ENCODE measurements at regions not wholly inside any gene's neighbourhood (a gene's known extent, or its start where the extent isn't known, plus 50 kb on each side); places are given as distances from the start of the nearest gene placed in this dataset.

DNA sequence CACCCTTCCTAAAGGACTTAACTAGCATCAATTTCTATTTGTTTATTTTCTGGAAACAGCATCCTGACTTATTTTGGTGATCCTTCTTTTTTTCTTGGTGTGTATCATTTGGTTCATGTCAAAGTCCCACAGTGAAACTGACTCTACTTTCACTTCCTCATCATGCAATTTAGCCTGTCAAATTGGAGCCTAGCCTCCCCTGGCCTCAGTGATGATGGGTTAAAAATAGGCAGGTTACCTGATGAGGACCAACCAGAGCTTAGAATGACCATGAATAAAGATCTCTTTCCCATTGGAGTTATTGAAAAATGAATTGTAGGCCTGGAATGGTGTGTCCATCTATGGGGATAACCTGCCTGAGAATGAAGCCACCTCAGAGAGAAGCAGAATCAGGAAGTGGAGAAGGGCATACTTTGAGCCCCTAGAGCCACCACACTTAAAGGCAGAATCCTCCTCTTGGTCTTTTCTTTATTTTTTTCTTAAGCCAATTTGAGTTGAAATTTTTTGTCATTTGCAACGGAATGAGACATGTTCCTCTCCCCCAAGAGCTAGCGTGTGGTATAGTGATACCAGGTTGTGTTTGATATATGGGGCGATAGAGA, 105.6 kb downstream of the BTBD3 start:
- DNase-seq = no peak

DNA sequence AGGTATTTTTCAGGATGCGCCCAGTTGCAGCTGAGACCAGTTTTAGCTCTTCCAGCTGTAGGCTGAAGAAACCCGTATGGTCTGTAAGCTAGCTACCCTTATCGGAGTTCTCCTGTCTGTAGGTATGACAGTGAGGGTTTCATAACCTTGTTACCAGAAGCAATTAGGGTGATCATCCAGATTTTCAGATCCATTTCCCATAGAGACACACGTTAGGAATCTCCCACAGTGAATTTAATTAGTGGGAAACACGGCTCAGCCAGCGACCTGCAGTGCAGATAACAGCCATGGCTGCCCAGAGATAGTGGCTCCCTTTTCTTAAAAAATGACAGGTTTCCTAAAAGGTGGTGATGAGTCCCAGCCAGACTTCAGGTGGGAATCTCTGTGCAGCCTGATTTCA, 111.1 kb downstream of the BTBD3 start:
- no peak for DNase-seq

DNA sequence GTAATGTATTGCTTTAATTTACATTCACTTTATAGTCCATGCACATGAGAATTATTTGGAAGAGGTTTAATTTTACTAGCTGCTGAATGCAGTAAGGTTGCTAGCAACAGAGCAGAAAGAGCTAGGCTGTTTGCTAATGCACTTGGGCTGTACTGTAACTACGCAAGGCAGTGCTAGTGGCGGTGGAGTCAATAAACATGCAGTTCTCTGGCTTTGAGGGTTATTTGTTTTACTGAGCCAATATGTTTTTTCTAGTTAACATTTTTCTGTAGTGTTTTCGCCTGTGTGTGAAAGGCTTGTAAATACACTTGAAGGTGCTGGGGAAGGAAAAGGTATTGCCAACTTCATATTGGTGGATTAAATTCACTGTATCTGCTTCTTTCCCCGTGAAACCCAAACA, 112.8 kb downstream of the BTBD3 start:
- no peak for DNase-seq

DNA sequence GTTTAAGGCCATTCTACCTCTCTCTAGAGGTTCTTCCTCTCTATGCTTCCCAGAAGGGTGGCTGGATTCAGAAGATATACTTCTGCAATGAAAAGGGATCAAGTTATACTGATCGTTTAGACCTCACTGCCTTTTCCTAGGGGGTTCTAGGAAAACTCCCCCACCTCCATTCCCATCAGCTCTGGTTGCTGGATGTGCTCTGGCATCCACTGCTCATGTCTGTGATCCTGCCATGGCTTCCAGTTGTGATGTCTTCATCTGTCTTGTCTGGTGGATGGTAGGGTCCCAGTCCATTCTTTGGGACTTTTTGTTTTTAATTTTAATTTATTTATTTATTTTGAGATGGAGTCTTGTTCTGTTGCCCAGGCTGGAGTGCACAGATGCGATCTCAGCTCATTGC, 118.4 kb downstream of the BTBD3 start:
- DNase-seq = no peak

DNA sequence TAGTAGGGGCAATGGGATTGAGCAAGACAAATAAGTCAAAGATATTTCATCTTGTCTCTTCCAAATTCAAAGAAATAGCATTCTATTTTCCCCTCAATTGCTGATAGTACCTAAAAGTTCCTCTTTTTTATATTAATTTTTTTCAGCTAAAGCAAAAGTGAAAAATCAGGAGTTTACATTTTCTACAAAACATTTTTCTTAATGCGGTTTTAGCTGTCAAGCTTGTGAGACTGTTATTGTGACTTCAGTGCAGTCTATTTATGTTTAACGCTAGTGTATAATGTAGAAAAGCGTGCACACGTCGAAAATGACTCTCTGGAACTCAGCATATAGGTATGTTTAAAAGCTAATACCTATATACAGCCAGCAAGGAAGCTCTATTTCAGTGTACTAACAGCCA, 119.8 kb downstream of the BTBD3 start:
- no peak for DNase-seq

DNA sequence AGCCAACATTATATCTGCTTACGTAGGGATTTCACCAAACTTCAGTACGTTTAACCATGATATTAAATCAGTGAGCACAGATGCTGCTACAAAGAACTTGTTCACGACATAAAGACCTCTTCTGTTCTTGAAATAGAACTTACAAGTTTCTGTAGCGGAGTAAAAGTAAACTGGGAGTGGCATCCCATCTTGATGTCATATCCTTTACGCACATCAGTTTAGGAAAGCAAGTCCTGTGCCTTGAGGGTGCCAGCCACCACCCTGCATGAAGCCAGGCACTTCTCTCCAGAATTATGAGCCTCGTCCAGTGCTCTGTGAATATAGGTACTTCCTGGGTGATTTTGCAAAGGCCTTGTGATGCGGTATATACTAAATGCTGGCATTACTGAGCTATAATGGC, 122.6 kb downstream of the BTBD3 start:
- no peak for DNase-seq

DNA sequence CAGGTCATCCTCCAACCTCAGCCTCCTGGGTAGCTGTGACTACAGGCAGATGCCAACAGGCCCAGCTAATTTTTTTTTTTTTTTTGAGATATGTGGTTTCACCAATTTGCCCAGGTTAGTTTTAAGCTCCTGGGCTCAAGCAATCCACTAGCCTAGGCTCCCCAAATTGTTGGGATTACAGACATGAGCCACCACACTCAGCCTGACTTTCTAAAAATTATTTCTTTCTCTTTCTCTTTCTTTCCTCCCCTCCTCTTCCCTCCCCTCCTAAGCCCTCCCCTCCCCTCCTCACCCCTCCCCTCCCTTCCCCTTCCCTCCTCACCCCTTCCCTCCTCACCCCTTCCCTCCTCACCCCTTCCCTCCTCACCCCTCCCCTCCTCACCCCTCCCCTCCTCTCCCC, 127.3 kb downstream of the BTBD3 start:
- DNase-seq = no peak

DNA sequence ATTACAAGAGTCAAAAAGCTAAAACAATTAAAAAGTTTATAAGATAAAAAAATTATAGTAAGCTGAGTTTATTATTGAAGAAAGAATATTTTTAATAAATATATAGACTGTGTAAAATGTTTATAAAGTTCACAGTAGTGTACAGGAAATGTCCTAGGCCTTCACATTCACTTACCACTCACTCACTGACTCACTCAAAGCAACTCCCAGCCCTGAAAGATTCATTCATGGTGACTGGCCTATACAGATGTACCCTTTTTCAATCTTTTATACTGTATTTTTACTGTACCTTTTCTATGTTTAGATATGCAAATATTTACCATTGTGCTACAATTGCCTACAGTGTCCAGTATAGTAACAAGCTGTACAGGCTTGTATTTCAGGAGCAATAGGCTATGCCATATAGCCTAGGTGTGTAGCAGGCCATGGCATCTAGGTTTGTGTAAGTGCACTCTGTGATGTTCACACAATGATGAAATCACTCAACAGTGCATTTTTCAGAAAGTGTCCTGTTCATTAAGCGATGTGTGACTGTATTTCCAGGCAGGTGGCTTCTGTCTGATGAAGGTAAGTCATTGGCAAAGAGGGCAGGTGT, 130.2 kb downstream of the BTBD3 start:
- DNase-seq = peak; percentile 58

DNA sequence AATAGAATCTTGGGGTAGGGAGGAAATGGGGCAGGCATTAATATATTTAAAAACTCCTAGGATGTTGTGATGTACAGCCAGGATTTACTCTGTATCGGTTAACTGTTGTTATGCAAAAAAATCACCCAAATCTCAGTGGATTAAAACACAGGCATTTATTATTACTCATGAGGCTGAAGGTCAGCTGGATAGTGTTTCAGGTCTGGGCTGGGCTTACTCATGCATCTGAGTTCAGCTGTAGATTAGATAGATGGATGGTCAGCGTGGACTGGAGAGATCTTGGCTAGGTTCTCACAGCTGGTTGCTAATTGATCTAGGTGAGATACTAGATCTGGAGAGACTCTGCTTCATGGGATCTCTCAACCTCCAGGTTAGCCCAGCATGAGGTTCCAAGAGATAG, 131.4 kb downstream of the BTBD3 start:
- peak; percentile 56 for DNase-seq

DNA sequence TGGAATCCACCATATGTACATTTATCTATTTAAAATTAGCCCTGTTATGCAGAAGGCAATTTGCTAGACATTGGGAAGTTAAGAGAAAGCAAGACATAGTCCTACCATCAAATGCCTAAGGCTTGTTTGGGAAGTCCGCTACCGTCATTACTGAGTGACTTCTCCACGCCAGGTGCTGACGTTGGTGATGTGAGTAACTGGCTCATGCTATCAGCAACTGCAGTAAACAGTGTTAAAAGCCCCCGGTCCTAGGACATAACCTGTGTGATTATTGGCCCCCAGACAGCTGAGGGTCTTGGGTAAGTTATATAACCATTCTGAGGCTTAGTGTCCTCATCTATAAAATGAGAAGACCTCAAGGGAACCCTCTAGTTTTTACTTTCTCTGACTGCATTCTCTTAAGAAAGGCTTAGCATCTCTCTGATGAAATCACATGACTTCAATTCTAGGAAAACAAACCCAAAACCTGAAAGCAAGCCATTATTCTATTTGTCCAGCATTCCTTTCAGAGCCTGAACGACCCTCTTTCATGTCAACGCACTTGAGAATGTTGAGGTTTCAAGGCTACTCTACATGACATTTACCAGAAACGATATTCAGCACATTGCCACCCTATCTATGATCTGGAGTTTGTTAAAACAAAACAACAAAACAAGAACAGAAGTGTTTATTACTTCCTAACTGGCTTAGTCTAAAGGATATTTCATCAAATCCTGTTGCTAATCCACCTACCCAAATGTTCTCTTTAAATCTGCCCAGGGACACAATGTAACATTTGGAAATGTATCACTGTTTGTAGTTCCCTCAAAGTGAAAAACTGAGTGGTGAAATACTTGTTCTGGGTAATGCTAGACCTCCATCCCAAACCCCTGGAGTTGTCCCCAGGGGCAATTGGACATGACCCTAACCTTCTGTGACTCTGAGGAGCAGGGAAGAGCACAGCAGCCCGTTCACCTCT, 133.8 kb downstream of the BTBD3 start:
- no peak for DNase-seq

DNA sequence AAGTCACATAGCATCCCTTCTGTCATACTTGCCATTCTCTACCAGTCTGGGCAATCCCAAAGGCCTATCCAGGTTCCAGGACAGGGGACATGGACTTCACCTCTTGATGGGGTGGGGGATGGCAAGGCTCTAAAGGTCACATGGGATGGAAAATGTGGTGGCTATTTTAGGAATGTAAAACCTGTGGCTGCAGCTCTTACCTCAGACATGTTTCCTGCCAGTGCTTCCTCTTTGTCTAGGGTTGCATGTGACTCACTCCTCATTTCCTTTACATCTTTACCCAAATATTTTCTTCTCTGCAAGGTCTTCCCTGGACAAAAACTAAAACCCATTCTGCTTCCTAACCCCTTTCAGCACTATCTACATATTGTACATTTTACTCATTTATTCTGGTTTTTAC, 135.7 kb downstream of the BTBD3 start:
- peak; percentile 91 for DNase-seq

DNA sequence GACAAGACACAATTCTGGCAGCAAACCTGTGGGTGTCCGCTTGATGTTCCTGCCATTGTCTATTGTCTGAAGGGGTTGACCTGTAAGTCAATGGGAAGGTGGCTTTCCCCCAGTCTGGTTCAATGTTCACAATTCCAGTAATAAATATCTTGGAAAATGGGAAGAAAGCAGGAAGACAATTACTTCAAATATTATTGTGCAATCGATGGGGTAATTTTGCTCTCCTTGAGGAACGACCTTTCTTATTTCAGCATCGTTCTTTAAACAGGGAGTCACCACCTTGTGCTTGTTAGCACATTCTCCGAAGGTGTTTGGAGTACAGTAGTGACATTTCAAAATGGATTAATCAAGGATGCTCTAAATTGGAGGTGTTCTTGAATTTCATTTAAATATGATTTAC, 136.9 kb downstream of the BTBD3 start:
- no peak for DNase-seq

DNA sequence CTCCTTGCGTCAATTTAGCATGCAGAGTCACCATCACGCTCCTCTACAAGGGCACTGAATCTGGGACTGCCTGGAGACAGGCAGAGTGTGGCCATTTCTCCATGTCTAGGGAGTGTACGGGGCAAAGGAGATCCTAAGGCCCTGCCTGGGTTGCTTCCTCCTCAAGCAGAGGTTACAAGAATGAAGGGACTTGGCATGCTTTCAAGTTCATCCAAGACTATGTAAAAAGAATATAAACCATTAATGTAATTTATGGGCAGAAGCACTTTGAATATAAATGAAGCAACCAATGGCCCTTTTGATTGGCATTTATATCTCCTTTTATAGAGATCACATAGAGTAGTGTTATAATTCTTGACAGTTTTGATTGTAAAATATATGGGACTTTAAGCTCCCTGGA, 137.5 kb downstream of the BTBD3 start:
- DNase-seq = no peak

DNA sequence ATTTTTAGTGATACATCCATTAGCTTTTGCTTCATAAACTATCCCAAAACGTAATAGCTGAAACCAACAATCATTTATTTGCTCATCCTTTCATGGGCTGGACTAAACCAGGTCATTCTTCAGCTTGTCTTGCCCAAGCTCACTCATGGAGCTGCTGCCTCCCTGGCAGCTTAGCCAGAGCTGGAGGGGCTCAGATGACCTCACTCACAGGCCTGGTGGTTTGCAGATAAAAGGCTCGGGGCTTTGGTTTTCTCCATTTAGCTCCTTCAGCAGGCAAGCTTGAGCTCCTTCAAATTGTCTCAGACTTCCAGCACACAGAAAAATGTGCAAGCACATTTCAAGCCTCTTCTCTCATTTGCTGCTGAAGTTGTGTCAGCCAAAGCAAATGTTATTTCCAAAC, 139.1 kb downstream of the BTBD3 start:
- no peak for DNase-seq

DNA sequence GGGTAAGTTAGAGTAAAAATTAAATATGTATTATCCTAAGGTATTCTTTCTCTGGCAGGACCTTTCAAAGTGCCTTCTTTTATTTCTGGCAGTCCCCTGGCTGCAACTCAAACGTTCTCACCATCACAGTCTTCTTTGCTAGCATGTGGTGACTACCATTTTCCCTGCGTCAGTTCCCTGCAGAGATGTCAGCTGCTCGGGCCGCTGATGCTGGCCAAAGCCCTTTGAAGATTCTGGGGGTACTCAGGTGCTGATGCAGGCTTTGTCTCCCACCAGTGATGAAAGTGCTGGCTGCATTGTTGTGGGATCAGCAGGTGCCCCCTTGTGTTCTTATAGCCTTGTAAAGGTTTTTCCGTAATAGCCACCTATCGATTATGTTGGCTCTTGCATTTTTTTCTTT, 140.1 kb downstream of the BTBD3 start:
- no peak for DNase-seq

DNA sequence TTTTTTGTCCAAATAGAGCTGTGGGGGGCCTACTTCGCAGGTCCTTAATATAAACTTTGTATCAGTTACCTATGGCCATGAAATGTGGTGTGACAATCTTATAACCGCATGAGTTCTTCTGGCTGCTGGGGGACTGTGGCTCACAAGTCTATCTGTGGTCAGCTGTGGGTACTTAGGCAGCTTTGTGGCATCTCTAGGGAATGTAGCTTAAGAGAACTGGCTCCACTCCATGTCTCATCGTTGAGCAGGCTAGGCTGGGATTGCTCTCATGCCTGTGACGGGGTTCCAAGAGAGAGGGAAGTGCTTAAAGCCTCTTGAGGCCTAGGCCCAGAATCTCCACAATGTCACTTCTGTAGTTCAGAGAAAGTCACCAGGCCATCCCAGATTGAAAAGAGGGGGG, 140.5 kb downstream of the BTBD3 start:
- DNase-seq = peak; percentile 57

DNA sequence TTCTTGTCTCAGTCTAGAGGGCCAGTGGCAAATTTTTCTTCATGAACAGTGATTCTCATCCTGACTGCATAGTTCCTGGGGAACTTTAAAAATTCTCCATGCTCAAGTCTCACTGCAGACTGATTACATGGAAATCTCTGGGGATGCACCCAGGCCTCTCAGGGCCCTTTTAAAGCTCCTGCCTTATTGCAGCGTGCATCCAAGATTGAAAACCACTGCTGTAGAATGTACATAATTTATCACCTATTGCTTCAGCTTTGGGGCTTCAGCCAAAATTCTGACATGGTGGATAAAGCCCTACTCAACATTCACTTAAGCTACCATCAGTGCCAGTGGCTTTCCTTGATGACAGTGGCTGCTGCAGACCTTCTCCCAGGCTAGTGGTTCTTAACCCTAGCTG, 143.8 kb downstream of the BTBD3 start:
- peak; percentile 93 for DNase-seq

DNA sequence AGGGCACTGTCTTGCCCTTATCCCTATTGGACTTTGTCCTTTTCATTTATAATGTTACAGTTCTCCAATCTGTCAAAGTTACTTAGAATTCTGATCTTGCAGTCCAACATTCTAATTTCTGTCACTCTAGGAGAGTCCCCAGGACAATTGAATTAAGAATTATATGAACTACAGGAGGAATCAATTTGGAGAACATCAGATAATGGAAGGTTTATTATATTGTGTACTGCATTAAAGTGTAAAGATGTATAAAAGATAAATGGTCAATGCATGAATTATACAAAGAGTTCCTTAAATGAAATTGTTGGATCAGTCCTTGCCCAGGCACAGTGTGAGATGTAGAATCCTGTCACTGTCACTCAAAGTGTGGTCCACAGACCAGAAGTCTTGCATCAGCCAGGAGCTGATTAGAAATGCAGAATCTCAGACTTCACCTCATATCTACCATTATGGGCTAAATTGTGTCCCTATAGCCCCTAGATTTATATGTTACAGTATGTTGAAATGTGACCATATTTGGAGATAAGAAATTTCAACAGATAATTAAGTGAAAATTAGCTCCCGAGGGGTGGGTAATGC, 145.5 kb downstream of the BTBD3 start:
- DNase-seq = no peak

DNA sequence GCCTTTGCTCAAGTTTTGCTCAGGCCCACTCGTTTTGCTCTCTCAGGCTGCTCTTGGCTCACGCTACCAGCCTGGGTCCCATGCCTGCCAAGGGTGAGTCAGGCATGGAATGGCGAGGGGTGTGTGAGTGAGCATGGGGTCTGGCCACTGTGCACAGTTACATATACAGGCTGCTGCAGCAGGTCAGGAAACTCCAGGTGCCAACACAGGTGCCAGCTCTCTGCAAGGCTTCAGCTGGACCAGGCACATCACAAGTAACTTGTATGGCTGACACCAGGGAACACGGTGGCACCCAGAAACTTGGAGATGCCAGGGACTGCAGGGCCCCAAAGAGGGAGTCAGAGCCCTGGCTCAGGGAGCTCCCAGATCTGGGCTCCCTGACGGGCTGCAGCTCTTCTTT, 146.8 kb downstream of the BTBD3 start:
- DNase-seq = no peak

DNA sequence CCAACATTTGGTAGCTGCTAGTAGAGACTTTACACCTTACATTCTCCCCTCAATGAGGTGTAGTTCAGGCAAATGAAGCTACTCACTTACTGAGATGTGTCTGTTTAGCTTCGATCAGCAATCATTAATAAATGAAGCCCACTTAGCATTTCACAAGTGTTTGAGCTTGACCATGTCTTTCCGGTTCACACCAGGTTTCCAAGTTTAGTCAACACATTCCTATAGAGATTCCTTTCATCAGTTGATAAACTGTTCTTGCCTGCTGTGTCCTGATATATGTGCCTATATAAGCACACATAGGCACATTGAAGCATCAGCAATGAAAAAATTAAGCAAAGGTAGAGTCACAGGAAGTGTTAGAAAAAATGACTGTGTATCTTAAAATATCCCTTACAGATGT, 150.0 kb downstream of the BTBD3 start:
- no peak for DNase-seq

DNA sequence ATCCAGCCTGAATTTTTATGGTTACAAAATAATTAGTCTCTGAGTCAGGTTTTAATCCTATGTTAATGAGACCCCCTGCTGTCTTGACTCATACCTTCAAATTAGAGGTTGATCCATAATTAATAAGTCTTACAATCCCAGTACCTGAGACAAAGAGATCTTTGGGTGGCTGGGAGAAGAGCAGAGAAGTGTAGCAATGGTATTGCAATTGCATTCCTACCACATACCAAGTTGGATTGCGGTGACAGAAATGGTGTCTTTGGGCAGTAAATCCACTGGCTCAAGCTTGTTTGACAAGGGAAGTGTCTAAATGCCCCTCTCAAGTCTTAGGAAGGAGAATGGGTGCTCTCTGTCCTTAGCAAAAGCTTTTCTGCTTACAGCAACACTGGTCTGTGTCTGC, 150.4 kb downstream of the BTBD3 start:
- peak; percentile 87 for DNase-seq

DNA sequence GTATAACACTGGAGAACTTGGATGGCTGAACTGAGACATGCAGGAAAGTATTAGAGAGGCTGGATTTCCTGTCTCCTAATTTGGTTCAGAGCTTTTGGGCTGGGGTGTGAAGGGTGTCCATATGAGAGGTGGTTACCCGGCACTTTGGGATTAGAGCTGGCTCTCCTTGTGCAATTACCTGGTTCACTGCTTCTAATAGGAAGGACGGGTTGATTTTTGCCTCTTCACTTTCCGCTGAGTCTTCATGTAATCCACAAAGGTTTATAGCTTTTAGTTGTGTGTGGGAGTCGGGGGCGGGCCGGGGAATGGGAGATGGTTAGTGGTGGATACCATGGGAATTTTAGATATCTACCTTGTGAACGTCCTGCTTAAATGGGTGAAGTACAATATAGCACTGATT, 151.5 kb downstream of the BTBD3 start:
- DNase-seq = no peak

DNA sequence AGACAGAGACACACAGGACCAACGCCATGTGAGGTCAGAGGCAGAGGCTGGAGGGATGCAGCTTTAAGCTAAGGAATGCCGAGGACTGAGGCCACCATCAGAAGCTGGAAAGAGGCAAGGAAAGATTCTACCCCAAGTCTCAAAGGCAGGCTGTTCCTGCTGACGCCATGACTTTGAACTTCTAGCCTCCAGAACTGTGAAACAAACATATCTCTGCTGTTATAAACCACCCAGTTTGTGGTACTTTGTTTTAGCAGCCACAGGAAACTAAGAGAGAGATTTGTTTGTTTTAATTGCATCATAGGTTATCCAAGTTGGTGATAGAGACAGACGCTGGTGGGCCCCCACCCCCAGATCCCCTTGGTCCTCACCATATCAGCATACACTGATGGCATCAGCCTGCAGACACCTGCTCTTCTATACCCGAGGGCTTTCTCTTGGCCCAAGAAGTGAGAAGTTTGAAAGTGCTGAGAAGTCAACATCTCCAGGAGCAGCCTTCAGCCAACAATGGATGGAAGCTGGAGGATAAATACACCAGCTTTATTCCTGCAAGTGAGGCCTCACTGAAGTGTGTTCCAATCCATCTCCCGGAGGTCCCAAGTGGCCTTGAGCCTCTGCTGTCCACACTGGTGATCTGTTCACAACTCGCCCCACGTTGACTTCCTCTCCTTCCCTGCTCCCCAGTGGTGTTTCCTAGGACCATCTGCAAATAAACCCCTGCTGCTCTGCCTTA, 154.7 kb downstream of the BTBD3 start:
- no peak for DNase-seq
